ENCODE measurements at regions not wholly inside any gene's neighbourhood (a gene's known extent, or its start where the extent isn't known, plus 50 kb on each side); places are given as distances from the start of the nearest gene placed in this dataset.

DNA sequence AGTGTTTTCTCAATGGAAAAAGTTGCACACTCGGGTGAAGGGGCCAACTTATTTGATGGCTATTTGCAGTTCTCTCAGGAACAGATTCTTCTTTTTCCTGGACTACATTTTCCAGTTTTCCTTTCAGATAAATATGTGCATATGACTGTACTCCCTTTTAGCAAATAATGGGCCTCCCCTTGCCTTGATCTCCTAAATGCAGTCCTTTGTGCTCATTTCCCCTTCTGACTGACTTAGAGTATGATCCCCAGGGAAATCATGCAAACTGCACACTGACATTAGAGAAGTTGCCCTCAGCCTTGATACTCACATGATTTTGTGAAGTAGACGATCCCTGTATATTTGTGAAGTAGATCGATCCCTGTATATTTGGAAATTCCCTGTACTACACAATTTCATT, 492.9 kb upstream of the NOVA1 start:
- Histone ChIP-seq H3K27ac (ENCODE audit: extremely low read depth, low read depth, low read length) (no peak overlapping the region), H3K36me3 (ENCODE audit: control insufficient read depth in 2 of 2, insufficient read depth in 1 of 2, low read length in 2 of 2) (no peaks in the 10 kb centered on the region), H3K4me1 (ENCODE audit: control insufficient read depth, insufficient read depth, low read length) (no peaks in the 10 kb centered on the region), H3K9me3 (ENCODE audit: control insufficient read depth, insufficient read depth, low read depth, low read length) (no peaks in the 10 kb centered on the region), H3K4me3 (ENCODE audit: low read depth, low read length) (no peak overlapping the region)
- TF ChIP-seq ZNF155 (tag by site-specific recombination; IDR thresholded peaks at IDR 0.05) (no peak), GLIS1 (tag by site-specific recombination; IDR thresholded peaks at IDR 0.05) (no peak), ZNF433 (tag by site-specific recombination; IDR thresholded peaks at IDR 0.05; ENCODE audit: low read depth) (no peak), ZFP41 (tag by site-specific recombination; IDR thresholded peaks at IDR 0.05; ENCODE audit: borderline replicate concordance) (no peak), ZNF776 (tag by site-specific recombination; IDR thresholded peaks at IDR 0.05; ENCODE audit: borderline replicate concordance) (no peak), ZNF529 (tag by site-specific recombination; IDR thresholded peaks at IDR 0.05; ENCODE audit: insufficient replicate concordance) (no peak), ZNF837 (tag by site-specific recombination; IDR thresholded peaks at IDR 0.05) (no peak), ZNF280D (tag by site-specific recombination; IDR thresholded peaks at IDR 0.05) (no peak), ZNF654 (tag by site-specific recombination; IDR thresholded peaks at IDR 0.05; ENCODE audit: low read depth) (no peak), SETDB1 (IDR thresholded peaks at IDR 0.05; ENCODE audit: insufficient read length, low read length) (no peak), ZNF280C (tag by site-specific recombination; IDR thresholded peaks at IDR 0.05) (no peak), ZFP3 (tag by site-specific recombination; IDR thresholded peaks at IDR 0.05; ENCODE audit: low read depth) (no peak), ZNF37A (tag by site-specific recombination; IDR thresholded peaks at IDR 0.05) (no peak), OSR2 (tag by site-specific recombination; IDR thresholded peaks at IDR 0.05) (no peak), ZNF223 (tag by site-specific recombination; IDR thresholded peaks at IDR 0.05) (no peak), PBX3 (CRISPR knock-in tag; IDR thresholded peaks at IDR 0.05) (no peak)
- TF ChIP-seq, protein P1, sequence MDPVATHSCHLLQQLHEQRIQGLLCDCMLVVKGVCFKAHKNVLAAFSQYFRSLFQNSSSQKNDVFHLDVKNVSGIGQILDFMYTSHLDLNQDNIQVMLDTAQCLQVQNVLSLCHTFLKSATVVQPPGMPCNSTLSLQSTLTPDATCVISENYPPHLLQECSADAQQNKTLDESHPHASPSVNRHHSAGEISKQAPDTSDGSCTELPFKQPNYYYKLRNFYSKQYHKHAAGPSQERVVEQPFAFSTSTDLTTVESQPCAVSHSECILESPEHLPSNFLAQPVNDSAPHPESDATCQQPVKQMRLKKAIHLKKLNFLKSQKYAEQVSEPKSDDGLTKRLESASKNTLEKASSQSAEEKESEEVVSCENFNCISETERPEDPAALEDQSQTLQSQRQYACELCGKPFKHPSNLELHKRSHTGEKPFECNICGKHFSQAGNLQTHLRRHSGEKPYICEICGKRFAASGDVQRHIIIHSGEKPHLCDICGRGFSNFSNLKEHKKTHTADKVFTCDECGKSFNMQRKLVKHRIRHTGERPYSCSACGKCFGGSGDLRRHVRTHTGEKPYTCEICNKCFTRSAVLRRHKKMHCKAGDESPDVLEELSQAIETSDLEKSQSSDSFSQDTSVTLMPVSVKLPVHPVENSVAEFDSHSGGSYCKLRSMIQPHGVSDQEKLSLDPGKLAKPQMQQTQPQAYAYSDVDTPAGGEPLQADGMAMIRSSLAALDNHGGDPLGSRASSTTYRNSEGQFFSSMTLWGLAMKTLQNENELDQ (tag by site-specific recombination; IDR thresholded peaks at IDR 0.05; ENCODE audit: low read depth) = no peak
- TF ChIP-seq, protein P2, sequence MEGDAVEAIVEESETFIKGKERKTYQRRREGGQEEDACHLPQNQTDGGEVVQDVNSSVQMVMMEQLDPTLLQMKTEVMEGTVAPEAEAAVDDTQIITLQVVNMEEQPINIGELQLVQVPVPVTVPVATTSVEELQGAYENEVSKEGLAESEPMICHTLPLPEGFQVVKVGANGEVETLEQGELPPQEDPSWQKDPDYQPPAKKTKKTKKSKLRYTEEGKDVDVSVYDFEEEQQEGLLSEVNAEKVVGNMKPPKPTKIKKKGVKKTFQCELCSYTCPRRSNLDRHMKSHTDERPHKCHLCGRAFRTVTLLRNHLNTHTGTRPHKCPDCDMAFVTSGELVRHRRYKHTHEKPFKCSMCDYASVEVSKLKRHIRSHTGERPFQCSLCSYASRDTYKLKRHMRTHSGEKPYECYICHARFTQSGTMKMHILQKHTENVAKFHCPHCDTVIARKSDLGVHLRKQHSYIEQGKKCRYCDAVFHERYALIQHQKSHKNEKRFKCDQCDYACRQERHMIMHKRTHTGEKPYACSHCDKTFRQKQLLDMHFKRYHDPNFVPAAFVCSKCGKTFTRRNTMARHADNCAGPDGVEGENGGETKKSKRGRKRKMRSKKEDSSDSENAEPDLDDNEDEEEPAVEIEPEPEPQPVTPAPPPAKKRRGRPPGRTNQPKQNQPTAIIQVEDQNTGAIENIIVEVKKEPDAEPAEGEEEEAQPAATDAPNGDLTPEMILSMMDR (tag by site-specific recombination; IDR thresholded peaks at IDR 0.05) = no peak
- TF ChIP-seq, protein P3, sequence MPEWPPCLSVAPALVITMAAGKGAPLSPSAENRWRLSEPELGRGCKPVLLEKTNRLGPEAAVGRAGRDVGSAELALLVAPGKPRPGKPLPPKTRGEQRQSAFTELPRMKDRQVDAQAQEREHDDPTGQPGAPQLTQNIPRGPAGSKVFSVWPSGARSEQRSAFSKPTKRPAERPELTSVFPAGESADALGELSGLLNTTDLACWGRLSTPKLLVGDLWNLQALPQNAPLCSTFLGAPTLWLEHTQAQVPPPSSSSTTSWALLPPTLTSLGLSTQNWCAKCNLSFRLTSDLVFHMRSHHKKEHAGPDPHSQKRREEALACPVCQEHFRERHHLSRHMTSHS (tag by site-specific recombination; IDR thresholded peaks at IDR 0.05) = no peak
- CTCF ChIA-PET = no interaction called here
- POLR2A ChIA-PET = no interaction called here

All from HEK293 (cell line).